Panc1 (cell line): ENCODE measurements at regions not wholly inside any gene's neighbourhood (a gene's known extent, or its start where the extent isn't known, plus 50 kb on each side); places are given as distances from the start of the nearest gene placed in this dataset.

ENCODE experiments used
- ATAC-seq: fragments of 200-7000 bp; cut with Tn5 transposase; 2 replicates; pipeline ENCODE4 v1.9.1; 2020; ENCODE audit warnings: mild to moderate bottlenecking, moderate library complexity
- BruUV-seq: library from RNA; stranded (reverse); fragments of 400-500 nt; replicated peaks from 2 replicates; lab custom pipeline; 2021; lab: Mats Ljungman, UMichigan
- CTCF ChIA-PET: fragments of 300-600 bp; sonication (Branson Sonifier 250); formaldehyde crosslinking; loops from one replicate; lab custom pipeline; 2022; ENCODE audit warnings: antibody characterized with exemption; lab: Charles Lee
- POLR2A ChIA-PET: fragments of 300-600 bp; sonication (Branson Sonifier 250); formaldehyde crosslinking; loops from one replicate; lab custom pipeline; 2022; ENCODE audit warnings: antibody characterized with exemption; lab: Charles Lee
- DNase-seq: peaks from one replicate; pipeline ENCODE4 v3.0.0-alpha.2; 2010; ENCODE audit warnings: low read depth, low spot score
- H3K27ac ChIP-seq: 2 replicates; pipeline ENCODE4 v1.5.1; 2011; ENCODE audit warnings: mild to moderate bottlenecking, low read length, inconsistent platforms
- H3K27me3 ChIP-seq: fragments of 200-500 bp; sonication (Bioruptor generic); 2 replicates; pipeline ENCODE4 v1.6.0; 2014; ENCODE audit warnings: low read length, inconsistent platforms; ENCODE audit not compliant: control insufficient read depth, insufficient read depth
- H3K36me3 ChIP-seq: fragments of 200-500 bp; sonication (Bioruptor generic); 2 replicates; pipeline ENCODE4 v1.5.1; 2014; ENCODE audit warnings: inconsistent platforms, mild to moderate bottlenecking, low read length, moderate library complexity; ENCODE audit not compliant: control insufficient read depth, insufficient read depth
- H3K4me1 ChIP-seq: 2 replicates; pipeline ENCODE4 v1.5.1; 2011; ENCODE audit warnings: inconsistent platforms, mild to moderate bottlenecking, low read length, moderate library complexity; ENCODE audit not compliant: control insufficient read depth, insufficient read depth
- H3K4me3 ChIP-seq, 2 experiments: 2 replicates each; pipeline ENCODE4 v1.5.1; 2011 to 2012; ENCODE audit warnings: low read depth in 2 of 2, low read length in 2 of 2, mild to moderate bottlenecking in 2 of 2, inconsistent platforms in 1 of 2, moderate library complexity in 1 of 2
- H3K9me3 ChIP-seq: fragments of 200-500 bp; sonication (Bioruptor generic); 2 replicates; pipeline ENCODE4 v1.5.1; 2014; ENCODE audit warnings: low read depth, mild to moderate bottlenecking, inconsistent platforms, low read length, moderate library complexity; ENCODE audit not compliant: control insufficient read depth, insufficient read depth
- POLR2AphosphoS5 ChIP-seq: IDR thresholded peaks from 2 replicates; pipeline ENCODE4 v1.6.1; 2012; ENCODE audit warnings: mild to moderate bottlenecking, low read depth, low read length, moderate library complexity
- SIN3A ChIP-seq: IDR thresholded peaks from 2 replicates; pipeline ENCODE4 v1.6.1; 2012; ENCODE audit warnings: low read depth, mild to moderate bottlenecking, low read length, moderate library complexity, borderline replicate concordance; ENCODE audit not compliant: insufficient read depth
- TCF7L2 ChIP-seq: IDR thresholded peaks from 2 replicates; pipeline ENCODE4 v1.6.1; 2011; ENCODE audit warnings: mild to moderate bottlenecking, low read depth, low read length, inconsistent platforms
- in situ Hi-C: cut with HindIII; loops from 2 replicates; pipeline ENCODE4 v1.10.0; 2016; ENCODE audit warnings: low sequenced_read_pairs, low pct_unique_long_range_greater_than_20kb
- intact Hi-C: fragments of 100-400 bp; cut with micrococcal nuclease; formaldehyde crosslinking; loops from one replicate; pipeline ENCODE4 v1.10.0; 2022; ENCODE audit not compliant: unreplicated experiment
- TF ChIP-seq, protein P1 (sequence below): fragments of 450-650 bp; IDR thresholded peaks from 2 replicates; pipeline ENCODE4 v1.5.1; 2017; ENCODE audit warnings: mild to moderate bottlenecking
- TF ChIP-seq, protein P2 (sequence below), 2 experiments: IDR thresholded peaks; 2 replicates each; pipeline ENCODE4 v1.6.1; 2011 to 2012; ENCODE audit warnings: low read depth in 2 of 2, control low read depth in 1 of 2, low read length in 1 of 2, mild to moderate bottlenecking in 1 of 2, moderate library complexity in 1 of 2; ENCODE audit not compliant: insufficient read depth in 1 of 2

DNA sequence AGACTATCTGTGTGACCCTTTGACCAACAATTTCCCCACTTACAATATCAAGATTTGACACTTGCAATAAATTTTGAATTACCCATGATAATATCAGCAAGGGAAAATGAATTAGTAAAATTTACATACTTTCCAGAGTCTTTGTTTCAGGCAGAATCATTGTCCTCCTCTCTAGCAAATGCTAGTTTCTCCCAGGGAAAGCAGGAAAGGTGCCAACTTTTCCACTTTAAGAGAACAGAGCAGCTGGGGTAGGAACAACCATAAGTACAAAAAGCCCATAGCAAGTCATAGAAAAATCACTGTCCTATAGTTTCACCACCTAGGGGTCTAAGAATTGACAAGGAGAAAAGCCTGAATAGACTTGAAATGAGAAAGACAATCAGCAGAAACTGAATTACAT, 67.1 kb upstream of the GUCA2B start:
- no peak for TF ChIP-seq POLR2AphosphoS5
- no peak for TF ChIP-seq SIN3A
- TF ChIP-seq TCF7L2, result no peak
- TF ChIP-seq, protein P1, sequence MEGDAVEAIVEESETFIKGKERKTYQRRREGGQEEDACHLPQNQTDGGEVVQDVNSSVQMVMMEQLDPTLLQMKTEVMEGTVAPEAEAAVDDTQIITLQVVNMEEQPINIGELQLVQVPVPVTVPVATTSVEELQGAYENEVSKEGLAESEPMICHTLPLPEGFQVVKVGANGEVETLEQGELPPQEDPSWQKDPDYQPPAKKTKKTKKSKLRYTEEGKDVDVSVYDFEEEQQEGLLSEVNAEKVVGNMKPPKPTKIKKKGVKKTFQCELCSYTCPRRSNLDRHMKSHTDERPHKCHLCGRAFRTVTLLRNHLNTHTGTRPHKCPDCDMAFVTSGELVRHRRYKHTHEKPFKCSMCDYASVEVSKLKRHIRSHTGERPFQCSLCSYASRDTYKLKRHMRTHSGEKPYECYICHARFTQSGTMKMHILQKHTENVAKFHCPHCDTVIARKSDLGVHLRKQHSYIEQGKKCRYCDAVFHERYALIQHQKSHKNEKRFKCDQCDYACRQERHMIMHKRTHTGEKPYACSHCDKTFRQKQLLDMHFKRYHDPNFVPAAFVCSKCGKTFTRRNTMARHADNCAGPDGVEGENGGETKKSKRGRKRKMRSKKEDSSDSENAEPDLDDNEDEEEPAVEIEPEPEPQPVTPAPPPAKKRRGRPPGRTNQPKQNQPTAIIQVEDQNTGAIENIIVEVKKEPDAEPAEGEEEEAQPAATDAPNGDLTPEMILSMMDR, result no peak
- TF ChIP-seq, protein P2, sequence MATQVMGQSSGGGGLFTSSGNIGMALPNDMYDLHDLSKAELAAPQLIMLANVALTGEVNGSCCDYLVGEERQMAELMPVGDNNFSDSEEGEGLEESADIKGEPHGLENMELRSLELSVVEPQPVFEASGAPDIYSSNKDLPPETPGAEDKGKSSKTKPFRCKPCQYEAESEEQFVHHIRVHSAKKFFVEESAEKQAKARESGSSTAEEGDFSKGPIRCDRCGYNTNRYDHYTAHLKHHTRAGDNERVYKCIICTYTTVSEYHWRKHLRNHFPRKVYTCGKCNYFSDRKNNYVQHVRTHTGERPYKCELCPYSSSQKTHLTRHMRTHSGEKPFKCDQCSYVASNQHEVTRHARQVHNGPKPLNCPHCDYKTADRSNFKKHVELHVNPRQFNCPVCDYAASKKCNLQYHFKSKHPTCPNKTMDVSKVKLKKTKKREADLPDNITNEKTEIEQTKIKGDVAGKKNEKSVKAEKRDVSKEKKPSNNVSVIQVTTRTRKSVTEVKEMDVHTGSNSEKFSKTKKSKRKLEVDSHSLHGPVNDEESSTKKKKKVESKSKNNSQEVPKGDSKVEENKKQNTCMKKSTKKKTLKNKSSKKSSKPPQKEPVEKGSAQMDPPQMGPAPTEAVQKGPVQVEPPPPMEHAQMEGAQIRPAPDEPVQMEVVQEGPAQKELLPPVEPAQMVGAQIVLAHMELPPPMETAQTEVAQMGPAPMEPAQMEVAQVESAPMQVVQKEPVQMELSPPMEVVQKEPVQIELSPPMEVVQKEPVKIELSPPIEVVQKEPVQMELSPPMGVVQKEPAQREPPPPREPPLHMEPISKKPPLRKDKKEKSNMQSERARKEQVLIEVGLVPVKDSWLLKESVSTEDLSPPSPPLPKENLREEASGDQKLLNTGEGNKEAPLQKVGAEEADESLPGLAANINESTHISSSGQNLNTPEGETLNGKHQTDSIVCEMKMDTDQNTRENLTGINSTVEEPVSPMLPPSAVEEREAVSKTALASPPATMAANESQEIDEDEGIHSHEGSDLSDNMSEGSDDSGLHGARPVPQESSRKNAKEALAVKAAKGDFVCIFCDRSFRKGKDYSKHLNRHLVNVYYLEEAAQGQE (IDR thresholded peaks at IDR 0.05; ENCODE audit: insufficient read depth in 1 of 2, low read depth in 2 of 2, low read length in 1 of 2), result no peak
- no peaks in the 10 kb centered on the region for H3K36me3 ChIP-seq
- BruUV-seq, result no TSS peak
- H3K4me1 ChIP-seq, result no peaks in the 10 kb centered on the region
- no peak overlapping the region for H3K4me3 ChIP-seq
- H3K27ac ChIP-seq, result no peak overlapping the region
- DNase-seq (no peak), ATAC-seq (no peak)
- no peaks in the 10 kb centered on the region for H3K27me3 ChIP-seq
- POLR2A ChIA-PET, result no interaction called here
- intact Hi-C loops (no loop called here), in situ Hi-C loops (no loop called here)
- CTCF ChIA-PET, result no interaction called here
- peaks cover 21% of the 10 kb centered on the region for H3K9me3 ChIP-seq

DNA sequence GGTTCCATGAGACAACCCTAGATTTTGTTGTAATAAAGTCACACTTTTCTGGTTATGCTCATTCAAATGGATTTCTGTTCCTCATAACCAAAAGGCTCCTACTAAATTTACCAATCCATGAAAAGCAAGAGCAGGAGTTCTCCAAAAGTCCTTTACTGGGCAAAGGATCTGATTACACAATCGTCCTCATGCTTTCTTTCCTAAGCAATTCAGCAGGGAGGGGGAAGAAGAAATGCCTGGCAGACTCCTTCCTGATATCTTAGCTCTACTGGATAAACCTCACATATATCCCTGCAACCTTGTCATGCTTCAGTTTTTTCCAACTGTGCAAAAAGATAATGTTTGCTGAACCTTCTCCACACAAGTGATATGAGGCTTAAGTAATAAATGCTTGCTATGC, 67.6 kb upstream of the GUCA2B start:
- intact Hi-C loops, result no loop called here
- TF ChIP-seq, protein P2 (IDR thresholded peaks at IDR 0.05; ENCODE audit: insufficient read depth in 1 of 2, low read depth in 2 of 2, low read length in 1 of 2), result no peak
- TF ChIP-seq POLR2AphosphoS5 (no peak), SIN3A (no peak), TCF7L2 (no peak)
- TF ChIP-seq, protein P1, result no peak
- Histone ChIP-seq H3K36me3 (no peaks in the 10 kb centered on the region), H3K27me3 (no peaks in the 10 kb centered on the region), H3K4me3 (no peak overlapping the region), H3K4me1 (no peaks in the 10 kb centered on the region), H3K9me3 (peaks cover 19% of the 10 kb centered on the region), H3K27ac (no peak overlapping the region)
- CTCF ChIA-PET, result no interaction called here
- DNase-seq (no peak), ATAC-seq (no peak)
- BruUV-seq, result no TSS peak
- in situ Hi-C loops, result no loop called here
- POLR2A ChIA-PET, result no interaction called here
